GM06990 (cell line): ENCODE measurements at regions not wholly inside any gene's neighbourhood (a gene's known extent, or its start where the extent isn't known, plus 50 kb on each side); places are given as distances from the start of the nearest gene placed in this dataset.

Experiments used
- DNase-seq: peaks from one replicate; pipeline ENCODE4 v3.0.0-alpha.2; 2011; ENCODE audit not compliant: insufficient read length; ENCODE audit errors: extremely low read depth
- H3K27me3 ChIP-seq: replicated peaks from 2 replicates; pipeline ENCODE4 v1.6.0; 2011; ENCODE audit warnings: low read length; ENCODE audit not compliant: control insufficient read depth, insufficient read depth
- H3K36me3 ChIP-seq: 2 replicates; pipeline ENCODE4 v1.5.1; 2011; ENCODE audit warnings: low read length; ENCODE audit not compliant: control insufficient read depth, insufficient read depth
- H3K4me3 ChIP-seq: replicated peaks from 2 replicates; pipeline ENCODE4 v1.5.1; 2011; ENCODE audit warnings: low read depth, mild to moderate bottlenecking, control low read depth, low read length
- TF ChIP-seq, protein P1 (sequence below): IDR thresholded peaks from 2 replicates; pipeline ENCODE4 v1.5.1; 2011; ENCODE audit warnings: low read length, control low read depth, mild to moderate bottlenecking, inconsistent platforms; ENCODE audit not compliant: insufficient read depth, poor library complexity, severe bottlenecking

DNA sequence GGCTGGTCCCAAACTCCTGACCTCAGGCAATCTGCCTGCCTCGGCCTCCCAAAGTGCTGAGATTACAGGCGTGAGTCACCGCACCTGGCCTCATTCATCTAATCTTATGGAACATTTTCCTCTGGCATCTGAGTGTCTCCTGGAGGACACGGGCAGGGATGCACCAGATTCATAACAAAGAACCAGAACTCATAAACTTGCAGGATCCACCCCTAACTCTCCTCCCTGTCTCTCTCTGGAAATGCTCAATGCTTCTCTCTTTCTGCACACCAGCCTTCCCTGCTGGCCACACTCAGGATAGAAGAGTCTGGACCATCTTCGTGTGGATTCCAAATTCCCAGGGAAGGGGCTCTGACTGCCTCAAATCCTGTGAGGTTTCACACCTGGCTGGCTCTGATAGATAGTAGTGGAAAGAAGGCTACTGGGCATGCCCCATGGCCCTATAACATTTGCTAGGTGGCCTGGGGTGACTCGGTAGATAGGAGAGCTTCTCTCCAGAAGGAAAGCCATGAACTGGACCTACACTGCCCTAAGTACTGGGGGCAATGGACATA lies 483.2 kb upstream of the GYPC start:
- no peak for DNase-seq
- H3K4me3 ChIP-seq: no peak overlapping the region
- no peaks in the 10 kb centered on the region for H3K27me3 ChIP-seq
- H3K36me3 ChIP-seq: no peaks in the 10 kb centered on the region
- TF ChIP-seq, protein P1, sequence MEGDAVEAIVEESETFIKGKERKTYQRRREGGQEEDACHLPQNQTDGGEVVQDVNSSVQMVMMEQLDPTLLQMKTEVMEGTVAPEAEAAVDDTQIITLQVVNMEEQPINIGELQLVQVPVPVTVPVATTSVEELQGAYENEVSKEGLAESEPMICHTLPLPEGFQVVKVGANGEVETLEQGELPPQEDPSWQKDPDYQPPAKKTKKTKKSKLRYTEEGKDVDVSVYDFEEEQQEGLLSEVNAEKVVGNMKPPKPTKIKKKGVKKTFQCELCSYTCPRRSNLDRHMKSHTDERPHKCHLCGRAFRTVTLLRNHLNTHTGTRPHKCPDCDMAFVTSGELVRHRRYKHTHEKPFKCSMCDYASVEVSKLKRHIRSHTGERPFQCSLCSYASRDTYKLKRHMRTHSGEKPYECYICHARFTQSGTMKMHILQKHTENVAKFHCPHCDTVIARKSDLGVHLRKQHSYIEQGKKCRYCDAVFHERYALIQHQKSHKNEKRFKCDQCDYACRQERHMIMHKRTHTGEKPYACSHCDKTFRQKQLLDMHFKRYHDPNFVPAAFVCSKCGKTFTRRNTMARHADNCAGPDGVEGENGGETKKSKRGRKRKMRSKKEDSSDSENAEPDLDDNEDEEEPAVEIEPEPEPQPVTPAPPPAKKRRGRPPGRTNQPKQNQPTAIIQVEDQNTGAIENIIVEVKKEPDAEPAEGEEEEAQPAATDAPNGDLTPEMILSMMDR: no peak

DNA sequence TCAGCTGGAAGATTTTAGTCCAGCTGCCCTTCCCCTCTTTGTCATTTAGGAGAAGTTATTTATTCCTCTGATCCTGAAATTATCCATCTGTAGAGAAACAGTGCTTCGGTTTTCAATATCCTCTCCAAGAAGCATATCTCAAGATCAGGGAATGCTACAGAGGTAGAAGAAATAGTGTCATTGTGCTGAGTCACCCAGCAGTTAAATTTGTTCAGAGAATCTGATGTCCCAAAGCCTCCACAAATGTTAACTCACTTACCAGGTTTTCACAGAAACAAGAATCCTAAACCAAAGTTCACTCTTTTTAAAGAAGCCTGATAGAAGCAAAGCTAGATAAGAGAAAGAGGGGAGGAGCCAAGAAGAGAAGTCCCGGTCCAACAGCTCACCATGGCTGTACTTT lies 480.7 kb upstream of the GYPC start:
- H3K4me3 ChIP-seq: no peak overlapping the region
- no peaks in the 10 kb centered on the region for H3K36me3 ChIP-seq
- no peaks in the 10 kb centered on the region for H3K27me3 ChIP-seq
- DNase-seq: no peak
- TF ChIP-seq, protein P1: no peak

DNA sequence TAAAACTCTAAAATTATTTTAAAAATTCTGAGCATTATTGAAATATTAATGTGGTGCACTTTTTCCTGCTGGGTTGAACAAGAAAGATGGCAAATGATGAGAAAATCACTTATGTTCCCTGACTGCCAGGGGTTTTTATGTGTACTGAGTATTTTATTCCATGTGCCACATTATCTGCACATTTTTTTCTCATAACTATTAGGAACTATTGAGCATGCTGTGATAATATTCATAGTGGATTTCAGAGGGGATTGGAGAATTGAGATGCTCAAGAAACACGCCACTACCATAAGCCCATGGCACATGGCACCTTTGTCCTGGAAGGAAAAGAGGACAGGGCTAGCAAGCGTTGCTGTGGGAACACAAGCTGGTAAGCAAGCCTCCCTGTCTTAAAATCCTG lies 478.5 kb upstream of the GYPC start:
- DNase-seq: no peak

DNA sequence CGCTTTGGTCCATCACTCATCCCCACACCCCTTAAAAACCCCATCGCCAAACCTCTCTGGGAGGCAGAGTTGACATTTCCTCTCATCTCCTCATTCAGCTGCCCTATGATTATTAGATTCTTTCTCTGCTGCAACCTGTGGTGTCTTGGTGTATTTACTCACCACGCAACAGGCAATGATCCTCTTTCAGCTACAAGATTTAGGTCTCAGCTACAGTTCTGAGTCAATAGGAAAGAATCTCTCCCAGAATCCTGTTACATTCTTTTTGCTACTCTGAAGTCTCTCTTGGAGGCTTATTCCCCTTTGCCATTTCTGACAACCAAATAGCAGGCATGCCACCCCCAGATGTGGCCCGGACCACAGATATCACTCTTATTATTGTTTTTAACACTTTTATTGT lies 468.3 kb upstream of the GYPC start:
- Histone ChIP-seq H3K4me3 (no peak overlapping the region), H3K36me3 (no peaks in the 10 kb centered on the region), H3K27me3 (no peaks in the 10 kb centered on the region)
- TF ChIP-seq, protein P1: no peak
- DNase-seq: no peak

More for the DNA sequence above, 478.5 kb upstream of the GYPC start:
- TF ChIP-seq, protein P1: no peak
- Histone ChIP-seq H3K36me3 (no peaks in the 10 kb centered on the region), H3K27me3 (no peaks in the 10 kb centered on the region), H3K4me3 (no peak overlapping the region)

DNA sequence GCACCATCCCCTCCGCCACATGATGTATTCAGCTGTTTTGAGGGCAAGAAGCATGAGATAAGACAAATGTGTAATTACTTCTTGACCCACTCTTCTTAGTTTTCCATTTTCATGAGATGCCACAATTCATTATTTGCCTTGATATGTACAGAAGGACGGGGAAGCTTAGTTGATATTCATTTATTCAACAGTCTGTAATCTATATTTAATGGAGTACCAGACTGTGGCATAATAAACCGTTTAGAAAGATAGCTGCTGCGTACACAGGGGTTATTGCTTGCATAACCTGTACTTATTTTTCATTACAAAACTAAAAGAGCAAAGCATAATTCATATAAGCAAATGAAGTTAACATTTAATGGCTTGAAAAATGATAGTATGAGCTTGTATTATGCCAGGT lies 466.4 kb upstream of the GYPC start:
- Histone ChIP-seq H3K4me3 (no peak overlapping the region), H3K36me3 (no peaks in the 10 kb centered on the region), H3K27me3 (no peaks in the 10 kb centered on the region)
- TF ChIP-seq, protein P1: no peak
- DNase-seq: no peak

DNA sequence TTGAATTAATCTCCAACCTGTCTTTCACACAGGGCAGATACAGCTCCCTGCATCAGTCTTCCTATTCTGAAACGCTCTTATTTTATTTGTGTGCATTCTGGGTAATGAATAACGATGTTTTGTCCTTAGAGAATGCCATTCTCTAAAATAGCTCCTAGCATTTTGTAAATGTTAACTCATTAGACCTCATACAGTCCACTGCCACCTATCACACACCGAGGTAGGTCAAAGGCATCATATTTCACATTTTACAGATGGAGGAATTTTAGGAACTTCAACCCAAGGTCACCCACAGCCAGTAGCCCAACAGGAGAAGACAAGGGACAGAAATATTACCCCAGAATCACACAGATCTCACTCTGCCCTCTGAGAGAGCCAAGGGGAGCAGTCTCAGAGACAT lies 455.4 kb upstream of the GYPC start:
- Histone ChIP-seq H3K27me3 (no peaks in the 10 kb centered on the region), H3K4me3 (no peak overlapping the region), H3K36me3 (no peaks in the 10 kb centered on the region)
- TF ChIP-seq, protein P1: no peak
- no peak for DNase-seq
